OCI-LY1 (cell line): ENCODE measurements at regions not wholly inside any gene's neighbourhood (a gene's known extent, or its start where the extent isn't known, plus 50 kb on each side); places are given as distances from the start of the nearest gene placed in this dataset.

Experiments
- H2AFZ ChIP-seq: fragments of 200-600 bp; sonication (generic), shearing (Covaris generic); 2 replicates; pipeline ENCODE4 v1.6.0; 2014; ENCODE audit warnings: antibody characterized with exemption, mild to moderate bottlenecking, low read length
- H3F3A ChIP-seq: fragments of 200-600 bp; sonication (generic), shearing (Covaris generic); 2 replicates; pipeline ENCODE4 v1.6.0; 2014; ENCODE audit warnings: mild to moderate bottlenecking, antibody characterized with exemption, low read length, moderate library complexity; ENCODE audit not compliant: insufficient read depth
- H3K27ac ChIP-seq: fragments of 200-600 bp; sonication (generic); 2 replicates; pipeline ENCODE4 v1.5.1; 2014; ENCODE audit warnings: low read length, mixed run types, mild to moderate bottlenecking, low read depth; ENCODE audit not compliant: poor library complexity, severe bottlenecking
- H3K27me3 ChIP-seq: fragments of 200-600 bp; sonication (generic); 2 replicates; pipeline ENCODE4 v1.6.0; 2014; ENCODE audit warnings: antibody characterized with exemption, mild to moderate bottlenecking, low read length, moderate library complexity; ENCODE audit not compliant: insufficient read depth
- H3K36me3 ChIP-seq: fragments of 200-600 bp; sonication (generic); 2 replicates; pipeline ENCODE4 v1.6.1; 2014; ENCODE audit warnings: mild to moderate bottlenecking, antibody characterized with exemption, low read length, moderate library complexity, mixed read lengths; ENCODE audit not compliant: insufficient read depth
- H3K4me1 ChIP-seq: fragments of 200-600 bp; sonication (generic); 2 replicates; pipeline ENCODE4 v1.5.1; 2014; ENCODE audit warnings: mild to moderate bottlenecking, low read length, moderate library complexity; ENCODE audit not compliant: insufficient read depth, severe bottlenecking
- H3K4me2 ChIP-seq: fragments of 200-600 bp; sonication (generic), shearing (Covaris generic); 2 replicates; pipeline ENCODE4 v1.6.1; 2014; ENCODE audit warnings: low read length
- H3K4me3 ChIP-seq: fragments of 200-600 bp; sonication (generic); 2 replicates; pipeline ENCODE4 v1.5.1; 2014; ENCODE audit warnings: low read length, low read depth, mild to moderate bottlenecking, mixed read lengths; ENCODE audit not compliant: poor library complexity, severe bottlenecking
- H3K79me2 ChIP-seq: fragments of 200-600 bp; shearing (Covaris generic); 2 replicates; pipeline ENCODE4 v1.6.1; 2016; ENCODE audit warnings: mixed run types, low read length, mixed read lengths; ENCODE audit not compliant: insufficient read depth
- H3K9ac ChIP-seq: fragments of 200-600 bp; sonication (generic), shearing (Covaris generic); 2 replicates; pipeline ENCODE4 v1.6.1; 2014; ENCODE audit warnings: mild to moderate bottlenecking, low read length, mixed read lengths
- H3K9me2 ChIP-seq: fragments of 200-600 bp; sonication (generic), shearing (Covaris generic); 2 replicates; pipeline ENCODE4 v1.6.1; 2014; ENCODE audit warnings: low read depth, mild to moderate bottlenecking, low read length, mixed read lengths
- H3K9me3 ChIP-seq: fragments of 200-600 bp; shearing (Covaris generic); 2 replicates; pipeline ENCODE4 v1.6.1; 2014; ENCODE audit warnings: low read length, mixed read lengths
- H4K20me1 ChIP-seq: fragments of 200-600 bp; sonication (generic), shearing (Covaris generic); 2 replicates; pipeline ENCODE4 v1.6.0; 2016; ENCODE audit warnings: mild to moderate bottlenecking, low read length; ENCODE audit not compliant: insufficient read depth
- CTCF ChIP-seq: fragments of 200-600 bp; sonication (generic), shearing (Covaris generic); IDR thresholded peaks from 2 replicates; pipeline ENCODE4 v1.5.1; 2017; ENCODE audit warnings: mild to moderate bottlenecking, antibody characterized with exemption, low read length, moderate library complexity, mixed read lengths
- EZH2 ChIP-seq: fragments of 200-600 bp; sonication (generic), shearing (Covaris generic); IDR thresholded peaks from 2 replicates; pipeline ENCODE4 v1.8.0; 2017; ENCODE audit warnings: borderline replicate concordance, mixed run types, mild to moderate bottlenecking, antibody characterized with exemption, low read length, moderate library complexity, mixed read lengths

- Histone ChIP-seq H3K27ac (no peak overlapping the region), H3K4me1 (no peaks in the 10 kb centered on the region), H3K4me2 (no peak overlapping the region), H3K9ac (no peak overlapping the region), H3F3A (no peaks in the 10 kb centered on the region), H3K9me2 (no peaks in the 10 kb centered on the region), H3K9me3 (no peaks in the 10 kb centered on the region), H3K79me2 (no peaks in the 10 kb centered on the region), H2AFZ (no peak overlapping the region), H3K36me3 (no peaks in the 10 kb centered on the region), H3K4me3 (no peak overlapping the region), H3K27me3 (no peaks in the 10 kb centered on the region), H4K20me1 (no peaks in the 10 kb centered on the region)
- TF ChIP-seq CTCF (no peak), EZH2 (no peak)
These were observed 129.8 kb downstream of the SEC23A start for GRCh38 chr14:38973083-38973700.

- Histone ChIP-seq H3K9me3 (no peaks in the 10 kb centered on the region), H3F3A (no peaks in the 10 kb centered on the region), H3K27me3 (no peaks in the 10 kb centered on the region), H3K9ac (no peak overlapping the region), H3K79me2 (no peaks in the 10 kb centered on the region), H3K4me1 (no peaks in the 10 kb centered on the region), H4K20me1 (no peaks in the 10 kb centered on the region), H3K36me3 (no peaks in the 10 kb centered on the region), H3K27ac (no peak overlapping the region), H2AFZ (no peak overlapping the region), H3K4me2 (no peak overlapping the region), H3K9me2 (no peaks in the 10 kb centered on the region), H3K4me3 (no peak overlapping the region)
- TF ChIP-seq CTCF (no peak), EZH2 (no peak)
These were observed 130.5 kb downstream of the SEC23A start for GRCh38 chr14:38972511-38972910.

GRCh38 chr14:38971258-38971921 lies 131.6 kb downstream of the SEC23A start:
- no peaks in the 10 kb centered on the region for H3K4me1 ChIP-seq
- no peaks in the 10 kb centered on the region for H3K9me3 ChIP-seq
- H3K9me2 ChIP-seq, result no peaks in the 10 kb centered on the region
- no peak overlapping the region for H3K9ac ChIP-seq
- no peaks in the 10 kb centered on the region for H4K20me1 ChIP-seq
- H3K36me3 ChIP-seq, result no peaks in the 10 kb centered on the region
- no peak overlapping the region for H3K27ac ChIP-seq
- TF ChIP-seq EZH2 (no peak), CTCF (no peak)
- H3K79me2 ChIP-seq, result no peaks in the 10 kb centered on the region
- no peak overlapping the region for H3K4me3 ChIP-seq
- no peaks in the 10 kb centered on the region for H3K27me3 ChIP-seq
- no peak overlapping the region for H2AFZ ChIP-seq
- H3F3A ChIP-seq, result no peaks in the 10 kb centered on the region
- no peak overlapping the region for H3K4me2 ChIP-seq
